Hepatocyte (in vitro differentiated cells): ENCODE measurements at regions not wholly inside any gene's neighbourhood (a gene's known extent, or its start where the extent isn't known, plus 50 kb on each side); places are given as distances from the start of the nearest gene placed in this dataset.

Experiments used
- DNase-seq: peaks from one replicate; pipeline ENCODE4 v3.0.0-alpha.2; 2016; ENCODE audit warnings: low spot score
- H2AFZ ChIP-seq: fragments of 200-600 bp; sonication (generic); 2 replicates; pipeline ENCODE4 v1.6.0; 2016; ENCODE audit warnings: antibody characterized with exemption, mild to moderate bottlenecking
- H3K27ac ChIP-seq: fragments of 200-600 bp; sonication (generic); 2 replicates; pipeline ENCODE4 v1.5.1; 2016; ENCODE audit warnings: mild to moderate bottlenecking
- H3K27me3 ChIP-seq: fragments of 200-600 bp; sonication (generic); 2 replicates; pipeline ENCODE4 v1.6.1; 2016
- H3K36me3 ChIP-seq: fragments of 200-600 bp; sonication (generic); replicated peaks from 2 replicates; pipeline ENCODE4 v1.5.1; 2016; ENCODE audit warnings: low read depth; ENCODE audit not compliant: insufficient read depth
- H3K4me1 ChIP-seq: fragments of 200-600 bp; sonication (generic); 2 replicates; pipeline ENCODE4 v1.5.1; 2016; ENCODE audit warnings: mild to moderate bottlenecking, moderate library complexity; ENCODE audit not compliant: insufficient read depth
- H3K4me2 ChIP-seq: fragments of 200-600 bp; sonication (generic); 2 replicates; pipeline ENCODE4 v1.6.0; 2016
- H3K4me3 ChIP-seq: fragments of 200-600 bp; sonication (generic); 2 replicates; pipeline ENCODE4 v1.5.1; 2016; ENCODE audit warnings: mild to moderate bottlenecking
- H3K79me2 ChIP-seq: fragments of 200-600 bp; sonication (generic); 2 replicates; pipeline ENCODE4 v1.6.0; 2017; ENCODE audit warnings: mild to moderate bottlenecking
- H3K9me2 ChIP-seq: fragments of 200-600 bp; sonication (generic); replicated peaks from 2 replicates; pipeline ENCODE4 v1.6.0; 2017; ENCODE audit warnings: mild to moderate bottlenecking; ENCODE audit not compliant: insufficient read depth
- H3K9me3 ChIP-seq: fragments of 200-600 bp; sonication (generic); 2 replicates; pipeline ENCODE4 v1.5.1; 2016; ENCODE audit warnings: low read depth, mild to moderate bottlenecking
- H4K20me1 ChIP-seq: fragments of 200-600 bp; sonication (generic); 2 replicates; pipeline ENCODE4 v1.6.0; 2016; ENCODE audit warnings: mild to moderate bottlenecking; ENCODE audit not compliant: insufficient read depth, poor library complexity, severe bottlenecking
- CTCF ChIP-seq: fragments of 200-600 bp; sonication (generic); IDR thresholded peaks from 2 replicates; pipeline ENCODE4 v1.5.1; 2016; ENCODE audit warnings: antibody characterized with exemption, mild to moderate bottlenecking; ENCODE audit not compliant: poor library complexity
- EZH2 ChIP-seq: fragments of 200-600 bp; sonication (generic); IDR thresholded peaks from 2 replicates; pipeline ENCODE4 v1.6.1; 2016; ENCODE audit warnings: antibody characterized with exemption, mild to moderate bottlenecking, borderline replicate concordance
- EZH2phosphoT487 ChIP-seq: fragments of 200-600 bp; sonication (generic); IDR thresholded peaks from one replicate; pipeline ENCODE4 v1.6.1; 2018; ENCODE audit warnings: antibody characterized with exemption, mild to moderate bottlenecking, low read depth, moderate library complexity; ENCODE audit not compliant: unreplicated experiment, severe bottlenecking
- WGBS: methylation state at CpG from one replicate; pipeline ENCODE4 v1.1.6; 2016; ENCODE audit warnings: low lambda C conversion rate; ENCODE audit errors: missing lambda C conversion rate; 5-methylcytosine and 5-hydroxymethylcytosine counted together

DNA sequence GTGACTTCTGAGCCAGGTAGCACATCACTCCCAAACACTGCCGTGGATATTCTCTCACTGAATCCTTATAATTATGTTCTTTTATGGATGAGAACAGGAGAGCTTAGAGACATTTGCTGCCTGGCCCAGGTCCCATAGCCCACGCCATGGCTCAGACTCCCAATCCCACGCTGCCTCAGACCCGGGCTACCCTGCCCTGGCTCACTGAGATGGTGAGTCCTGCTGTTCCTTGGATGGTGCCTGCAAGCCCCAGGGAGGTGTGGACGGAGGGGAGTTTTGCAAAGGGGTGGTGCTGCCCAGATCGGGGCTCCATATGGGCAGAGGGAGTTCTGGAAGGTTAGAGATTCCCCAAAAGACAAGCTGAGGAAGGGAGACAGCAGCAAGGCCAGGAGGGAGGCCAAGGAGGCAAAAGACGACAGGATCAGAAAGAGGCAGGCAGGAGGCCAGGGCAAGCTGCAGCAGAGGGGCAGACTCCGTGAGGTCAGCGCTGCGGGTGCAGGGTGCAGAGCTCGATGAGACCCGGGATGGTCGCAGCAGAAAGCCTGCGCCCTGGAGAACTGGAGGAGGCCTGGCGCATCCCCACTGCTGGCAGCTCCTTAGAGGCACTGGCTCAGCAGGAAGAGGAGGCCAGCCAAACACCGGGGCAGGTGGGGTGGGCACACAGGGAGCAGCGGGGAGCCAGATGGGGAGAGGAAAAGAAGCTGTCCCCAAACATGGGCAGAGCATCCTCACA, 95.7 kb upstream of the ALDH1A3 start:
- Histone ChIP-seq H3K27me3 (no peaks in the 10 kb centered on the region), H2AFZ (no peak overlapping the region), H3K27ac (no peak overlapping the region), H3K4me1 (no peaks in the 10 kb centered on the region), H4K20me1 (no peaks in the 10 kb centered on the region), H3K36me3 (no peaks in the 10 kb centered on the region), H3K4me2 (no peak overlapping the region), H3K9me3 (no peaks in the 10 kb centered on the region), H3K4me3 (no peak overlapping the region), H3K9me2 (no peaks in the 10 kb centered on the region), H3K79me2 (no peaks in the 10 kb centered on the region)
- 93% methylated on average over 17 of the region's 17 CpGs for WGBS
- TF ChIP-seq EZH2 (no peak), EZH2phosphoT487 (no peak), CTCF (no peak)
- DNase-seq = no peak

DNA sequence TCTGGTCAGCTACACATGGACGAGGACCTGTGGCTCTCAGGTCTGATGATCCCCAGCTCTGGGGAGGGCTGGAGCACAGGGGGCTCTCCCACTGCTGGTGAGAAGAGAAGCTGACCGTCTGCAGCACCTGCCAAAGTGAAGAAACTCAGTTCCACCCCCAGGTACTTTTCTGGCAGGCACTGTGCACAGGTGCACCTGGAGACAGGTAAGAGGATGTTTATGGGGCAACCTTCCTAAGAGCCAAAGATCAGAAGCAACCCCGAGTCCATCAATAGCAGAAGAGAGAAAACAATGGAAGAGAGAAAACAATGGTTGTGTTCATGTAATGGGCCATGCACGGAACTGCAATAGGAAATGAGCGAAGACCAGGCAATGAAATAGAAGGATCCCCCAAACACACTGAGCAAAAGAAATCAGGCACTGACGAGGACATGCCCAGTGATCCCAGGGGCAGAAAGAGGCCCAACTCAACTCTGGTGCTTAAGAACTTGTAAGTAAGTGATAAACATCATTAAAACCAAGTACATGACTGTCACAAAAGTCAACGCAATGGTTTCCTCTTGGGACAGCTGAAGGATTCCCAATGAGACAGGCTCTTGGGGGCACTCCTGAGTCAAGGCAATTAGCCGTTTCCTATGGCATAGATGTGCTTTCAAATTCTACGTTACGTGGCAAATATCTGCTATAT, 95.0 kb upstream of the ALDH1A3 start:
- H2AFZ ChIP-seq = no peak overlapping the region
- no peak overlapping the region for H3K4me3 ChIP-seq
- DNase-seq = no peak
- H3K36me3 ChIP-seq = no peaks in the 10 kb centered on the region
- H3K9me3 ChIP-seq = no peaks in the 10 kb centered on the region
- H3K79me2 ChIP-seq = no peaks in the 10 kb centered on the region
- H3K9me2 ChIP-seq = no peaks in the 10 kb centered on the region
- no peak overlapping the region for H3K27ac ChIP-seq
- H3K27me3 ChIP-seq = no peaks in the 10 kb centered on the region
- H3K4me1 ChIP-seq = no peaks in the 10 kb centered on the region
- WGBS = 93% methylated on average over 10 of the region's 10 CpGs
- TF ChIP-seq EZH2 (no peak), CTCF (no peak), EZH2phosphoT487 (no peak)
- no peaks in the 10 kb centered on the region for H4K20me1 ChIP-seq
- no peak overlapping the region for H3K4me2 ChIP-seq

DNA sequence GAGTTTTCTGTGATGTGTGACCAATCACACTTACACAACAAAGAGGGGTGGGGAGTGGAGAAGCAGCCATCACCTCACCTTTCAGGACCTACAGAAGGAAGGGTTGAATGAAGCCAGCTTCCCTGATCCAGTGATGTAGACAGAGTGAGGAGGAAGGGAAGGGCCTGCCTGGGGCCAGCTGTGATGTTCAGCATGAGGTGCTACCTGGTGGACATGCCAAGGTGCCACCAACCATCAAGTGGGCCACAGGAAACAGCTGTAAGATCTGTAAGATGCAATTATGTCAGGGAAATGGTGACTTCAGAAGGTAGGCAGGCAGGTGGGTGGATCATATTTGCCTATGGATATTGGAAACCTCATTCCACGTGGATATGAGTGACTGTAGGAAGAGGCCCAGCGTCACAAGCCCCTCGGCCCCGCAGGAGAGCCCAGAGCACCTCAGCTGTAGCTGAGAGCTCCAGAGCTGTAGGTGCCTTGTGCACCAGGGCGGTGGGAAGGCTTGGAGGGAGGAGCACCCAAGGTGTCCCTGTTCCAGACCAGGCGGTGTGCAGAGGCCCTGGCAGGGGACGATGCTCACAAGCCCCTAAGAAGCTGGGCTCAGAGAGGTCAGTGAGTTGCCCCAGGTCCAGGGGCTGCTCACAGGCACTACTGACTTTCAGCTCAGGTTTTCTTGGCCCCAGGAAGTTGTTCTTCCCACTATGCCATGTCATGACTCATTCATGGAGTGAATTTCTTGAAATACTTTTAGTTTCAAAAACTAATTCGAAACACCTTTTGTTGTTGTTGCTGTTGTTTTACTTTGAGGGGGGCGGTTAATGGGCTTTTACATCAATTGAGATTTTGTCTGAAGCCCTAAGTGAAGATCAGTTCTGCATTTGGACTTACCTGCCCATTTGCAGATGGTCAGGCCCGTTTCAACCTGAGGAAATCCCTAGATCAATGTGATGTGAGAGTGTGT, 94.2 kb upstream of the ALDH1A3 start:
- WGBS = 91% methylated on average over 10 of the region's 10 CpGs

More for the DNA sequence above, 94.2 kb upstream of the ALDH1A3 start:
- no peaks in the 10 kb centered on the region for H3K4me1 ChIP-seq
- DNase-seq = no peak
- no peaks in the 10 kb centered on the region for H3K79me2 ChIP-seq
- TF ChIP-seq EZH2phosphoT487 (no peak), EZH2 (no peak), CTCF (no peak)
- H3K9me3 ChIP-seq = no peaks in the 10 kb centered on the region
- no peaks in the 10 kb centered on the region for H3K27me3 ChIP-seq
- no peaks in the 10 kb centered on the region for H4K20me1 ChIP-seq
- no peak overlapping the region for H3K4me2 ChIP-seq
- H3K4me3 ChIP-seq = no peak overlapping the region
- no peak overlapping the region for H2AFZ ChIP-seq
- no peak overlapping the region for H3K27ac ChIP-seq
- no peaks in the 10 kb centered on the region for H3K9me2 ChIP-seq
- no peaks in the 10 kb centered on the region for H3K36me3 ChIP-seq
